ENCODE measurements at regions not wholly inside any gene's neighbourhood (a gene's known extent, or its start where the extent isn't known, plus 50 kb on each side); places are given as distances from the start of the nearest gene placed in this dataset.
"Not testable (repeated sequence)": the region's sequence is repeated elsewhere in the genome, so short reads cannot be mapped to it uniquely, and the experiment has no call there.

DNA sequence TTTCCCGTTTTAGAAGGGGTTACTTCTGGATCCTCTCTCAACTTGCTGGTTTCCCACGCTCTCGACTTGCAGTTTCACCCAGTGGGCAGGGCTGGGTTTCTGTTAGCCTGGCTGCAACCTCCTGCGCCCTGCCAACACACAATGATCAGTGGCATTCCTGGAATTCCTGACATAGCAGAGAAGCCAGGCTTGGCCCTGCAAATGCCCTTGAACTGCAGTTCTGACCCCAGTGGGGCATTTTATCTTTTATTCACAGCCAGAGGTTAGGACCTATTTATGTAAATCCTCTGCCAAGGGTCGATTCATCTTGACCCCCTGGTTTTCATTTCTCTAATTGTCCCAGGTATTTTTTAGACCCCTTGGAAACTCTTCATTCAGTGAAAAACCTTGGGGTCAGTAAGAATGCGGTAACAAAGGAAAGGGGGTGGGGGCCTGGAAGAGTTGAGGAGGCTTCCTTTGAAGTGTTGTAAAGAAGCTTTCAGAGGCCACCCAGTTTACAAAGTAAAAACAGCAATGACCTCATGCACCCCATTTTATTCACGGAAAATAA is 217.6 kb downstream of the ZNF674 start:
- Histone ChIP-seq H3K36me3 (ENCODE audit: control insufficient read depth, insufficient read depth, low read length) (no peaks in the 10 kb centered on the region), H3K27me3 (ENCODE audit: control insufficient read depth, insufficient read depth, low read length) (no peaks in the 10 kb centered on the region), H3K4me3 (ENCODE audit: low read depth, low read length) (no peak overlapping the region)
- ChIA-PET CTCF (no interaction called here), POLR2A (no interaction called here)
- no peak for TF ChIP-seq CTCF (IDR thresholded peaks at IDR 0.05; ENCODE audit: insufficient read depth, low read depth, low read length)
- DNase-seq (ENCODE audit: low read depth) = no peak

DNA sequence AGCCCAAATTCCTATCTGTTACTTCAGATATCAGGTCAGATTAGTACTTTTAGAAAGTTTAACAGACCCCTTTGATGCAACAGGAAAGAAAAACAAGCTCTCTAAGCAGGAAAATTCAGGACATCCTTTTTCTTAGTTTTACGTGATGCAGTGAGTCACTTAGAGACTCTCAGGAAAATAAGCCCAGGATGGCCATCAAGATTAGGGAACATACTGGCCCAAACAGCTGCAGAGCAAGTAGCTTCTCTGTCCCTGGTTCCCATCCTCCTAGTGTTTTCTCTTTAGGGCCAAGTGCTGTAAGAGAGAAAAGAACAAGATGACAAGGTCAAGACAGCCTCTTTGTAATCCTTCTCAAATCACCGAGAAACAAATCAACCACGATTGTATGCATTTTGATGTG is 219.1 kb downstream of the ZNF674 start:
- no peak for DNase-seq (ENCODE audit: low read depth)
- POLR2A ChIA-PET = no interaction called here

GRCh38 chrX:46325312-46325877 is 219.8 kb downstream of the ZNF674 start:
- Histone ChIP-seq H3K27me3 (ENCODE audit: control insufficient read depth, insufficient read depth, low read length) (no peaks in the 10 kb centered on the region), H3K36me3 (ENCODE audit: control insufficient read depth, insufficient read depth, low read length) (no peaks in the 10 kb centered on the region), H3K4me3 (ENCODE audit: low read depth, low read length) (no peak overlapping the region)
- POLR2A ChIA-PET = no interaction called here
- TF ChIP-seq CTCF (IDR thresholded peaks at IDR 0.05; ENCODE audit: insufficient read depth, low read depth, low read length) = no peak
- CTCF ChIA-PET = interaction anchor here (0.6 kb wide), 1 partner anchor 8 kb away, joined by 3 read pairs; no protein-coding TSS in a partner anchor
- DNase-seq (ENCODE audit: low read depth) = no peak

More for the DNA sequence above, 219.1 kb downstream of the ZNF674 start:
- CTCF ChIA-PET = no interaction called here
- Histone ChIP-seq H3K36me3 (ENCODE audit: control insufficient read depth, insufficient read depth, low read length) (no peaks in the 10 kb centered on the region), H3K4me3 (ENCODE audit: low read depth, low read length) (no peak overlapping the region), H3K27me3 (ENCODE audit: control insufficient read depth, insufficient read depth, low read length) (no peaks in the 10 kb centered on the region)
- no peak for TF ChIP-seq CTCF (IDR thresholded peaks at IDR 0.05; ENCODE audit: insufficient read depth, low read depth, low read length)

DNA sequence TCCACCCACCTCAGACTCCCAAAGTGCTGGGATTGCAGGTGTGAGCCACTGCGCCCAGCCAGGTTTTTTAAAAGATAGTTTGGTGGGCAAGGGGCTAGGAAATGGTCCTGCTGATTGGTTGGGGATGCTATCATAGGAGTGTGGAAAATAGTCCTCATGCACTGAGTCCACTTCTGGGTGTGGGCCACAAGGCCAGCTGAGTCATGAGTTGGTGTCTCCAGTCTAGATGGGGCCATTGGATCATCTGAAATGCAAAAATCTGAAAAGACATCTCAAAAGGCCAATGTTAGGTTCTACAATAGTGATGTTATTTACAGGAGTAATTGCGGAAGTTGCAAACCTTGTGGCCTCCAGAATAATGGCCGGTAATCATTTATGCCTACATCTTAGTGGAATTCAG is 221.1 kb downstream of the ZNF674 start:
- TF ChIP-seq CTCF (IDR thresholded peaks at IDR 0.05; ENCODE audit: insufficient read depth, low read depth, low read length) = no peak
- Histone ChIP-seq H3K36me3 (ENCODE audit: control insufficient read depth, insufficient read depth, low read length) (no peaks in the 10 kb centered on the region), H3K27me3 (ENCODE audit: control insufficient read depth, insufficient read depth, low read length) (no peaks in the 10 kb centered on the region), H3K4me3 (ENCODE audit: low read depth, low read length) (no peak overlapping the region)
- no peak for DNase-seq (ENCODE audit: low read depth)
- ChIA-PET POLR2A (no interaction called here), CTCF (no interaction called here)

DNA sequence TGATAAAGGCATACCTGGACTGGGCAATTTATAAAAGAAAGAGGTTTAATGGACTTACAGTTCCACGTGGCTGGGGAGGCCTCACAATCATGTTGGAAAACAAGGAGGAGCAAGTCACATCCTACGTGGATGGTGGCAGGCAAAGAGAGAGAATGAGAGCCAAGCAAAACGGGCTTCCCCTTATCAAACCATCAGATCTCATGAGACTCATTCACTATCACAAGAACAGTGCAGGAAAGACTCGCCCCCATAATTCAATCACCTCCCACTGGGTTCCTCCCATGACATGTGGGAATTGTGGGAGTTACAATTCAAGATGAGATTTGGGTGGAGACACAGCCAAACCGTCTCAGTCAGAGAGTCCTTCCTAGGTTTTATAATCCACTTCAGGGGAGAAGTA is 222.3 kb downstream of the ZNF674 start:
- CTCF ChIA-PET = not testable (repeated sequence)

DNA sequence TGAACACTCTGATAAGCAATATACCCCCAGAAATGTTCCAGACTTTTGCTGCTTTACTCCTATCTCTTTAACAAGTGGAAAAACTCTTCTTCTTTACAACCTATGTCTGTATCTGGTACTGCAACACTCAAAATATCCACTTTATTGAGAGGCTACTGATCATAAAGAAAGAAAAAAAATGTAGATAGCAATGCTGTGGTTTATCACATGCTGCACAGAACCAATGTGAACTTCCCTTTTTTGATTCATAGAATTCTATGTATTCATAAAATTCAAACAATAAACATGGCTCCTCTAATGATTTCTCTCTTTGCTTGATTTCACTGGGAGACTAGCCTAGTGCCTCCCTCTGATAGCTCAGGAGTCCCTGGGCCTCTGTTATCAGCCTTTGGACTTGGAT is 223.5 kb downstream of the ZNF674 start:
- ChIA-PET CTCF (no interaction called here), POLR2A (no interaction called here)
- no peak for DNase-seq (ENCODE audit: low read depth)
- H3K27me3 ChIP-seq (ENCODE audit: control insufficient read depth, insufficient read depth, low read length) = no peaks in the 10 kb centered on the region
- no peak for TF ChIP-seq CTCF (IDR thresholded peaks at IDR 0.05; ENCODE audit: insufficient read depth, low read depth, low read length)
- no peak overlapping the region for H3K4me3 ChIP-seq (ENCODE audit: low read depth, low read length)
- H3K36me3 ChIP-seq (ENCODE audit: control insufficient read depth, insufficient read depth, low read length) = no peaks in the 10 kb centered on the region

More for the DNA sequence above, 222.3 kb downstream of the ZNF674 start:
- DNase-seq (ENCODE audit: low read depth); H3K36me3 ChIP-seq (ENCODE audit: control insufficient read depth, insufficient read depth, low read length); POLR2A ChIA-PET; H3K27me3 ChIP-seq (ENCODE audit: control insufficient read depth, insufficient read depth, low read length); H3K4me3 ChIP-seq (ENCODE audit: low read depth, low read length): not testable (repeated sequence)

Measured in BJ (cell line).